AG10803 (cell line): ENCODE measurements at regions not wholly inside any gene's neighbourhood (a gene's known extent, or its start where the extent isn't known, plus 50 kb on each side); places are given as distances from the start of the nearest gene placed in this dataset.
A peak's percentile ranks its signal among the peaks of the same experiment; 100 is the strongest.

Source experiments
- DNase-seq: peaks from one replicate; pipeline ENCODE4 v3.0.0; 2010; ENCODE audit warnings: low read depth
- H3K4me3 ChIP-seq: 2 replicates; pipeline ENCODE4 v1.5.1; 2011; ENCODE audit warnings: mild to moderate bottlenecking, low read length, control low read depth
- CTCF ChIP-seq: conservative IDR thresholded peaks from 2 replicates; pipeline ENCODE4 v1.5.1; 2011; ENCODE audit warnings: mild to moderate bottlenecking, low read length, control low read depth, inconsistent platforms

- H3K4me3 ChIP-seq = no peak overlapping the region
- no peak for TF ChIP-seq CTCF
- DNase-seq = peak; percentile 91
Observed at GRCh38 chr6:169145991-169146501, 107.6 kb downstream of the THBS2 start.

- peak; percentile 87 for DNase-seq
- H3K4me3 ChIP-seq = no peak overlapping the region
- TF ChIP-seq CTCF = no peak
Observed at GRCh38 chr6:169145496-169145895, 108.2 kb downstream of the THBS2 start.

GRCh38 chr6:169144356-169144755 lies 109.3 kb downstream of the THBS2 start:
- H3K4me3 ChIP-seq = no peak overlapping the region
- no peak for TF ChIP-seq CTCF
- DNase-seq = no peak

GRCh38 chr6:169142538-169142844 lies 111.2 kb downstream of the THBS2 start:
- H3K4me3 ChIP-seq = no peak overlapping the region
- no peak for TF ChIP-seq CTCF
- no peak for DNase-seq

GRCh38 chr6:169141671-169142537 lies 111.7 kb downstream of the THBS2 start:
- H3K4me3 ChIP-seq = no peak overlapping the region
- DNase-seq = peak; percentile 42
- no peak for TF ChIP-seq CTCF

- TF ChIP-seq CTCF = no peak
- DNase-seq = no peak
- H3K4me3 ChIP-seq = no peak overlapping the region
Observed at GRCh38 chr6:169140986-169141495, 112.6 kb downstream of the THBS2 start.
